Stomach (tissue), 8 donors: ENCODE measurements at regions not wholly inside any gene's neighbourhood (a gene's known extent, or its start where the extent isn't known, plus 50 kb on each side); places are given as distances from the start of the nearest gene placed in this dataset.

ENCODE experiments used
- DNase-seq, 2 donors: peaks; one replicate each; pipeline versions ENCODE4 v3.0.0 to v3.0.0-alpha.2; 2013 to 2019
- H3K27ac ChIP-seq, 5 donors: fragments of 200-600 bp in 4 of 5; sonication (generic) in 4 of 5; one replicate each; pipeline ENCODE4 v1.5.1; 2013 to 2019; ENCODE audit warnings: mild to moderate bottlenecking in 1 of 5, moderate library complexity in 1 of 5
- H3K27me3 ChIP-seq, 3 donors: fragments of 200-600 bp; sonication (generic); one replicate each; pipeline ENCODE4 v1.5.1; 2017 to 2019; ENCODE audit warnings: mixed run types in 1 of 3
- H3K36me3 ChIP-seq, 4 donors: fragments of 200-600 bp; sonication (generic); 1 replicate in 3 of 4; 2 replicates in 1 of 4; pipeline ENCODE4 v1.5.1; 2016 to 2019
- H3K4me1 ChIP-seq, 4 donors: fragments of 200-600 bp; sonication (generic); one replicate each; pipeline ENCODE4 v1.5.1; 2016 to 2019
- H3K4me3 ChIP-seq, 4 donors: fragments of 200-600 bp; sonication (generic) in 3 of 4; one replicate each; pipeline ENCODE4 v1.5.1; 2016 to 2019; ENCODE audit warnings: mild to moderate bottlenecking in 1 of 4
- H3K9me3 ChIP-seq, 4 donors: fragments of 200-600 bp; sonication (generic); one replicate each; pipeline ENCODE4 v1.5.1; 2016 to 2019
- CTCF ChIP-seq, 7 experiments: fragments of 450-650 bp in 4 of 7; fragments of 200-600 bp in 3 of 7; sonication (generic) in 3 of 7; IDR thresholded peaks; one replicate each; pipeline ENCODE4 v1.5.1; 2016 to 2019; ENCODE audit warnings: antibody characterized with exemption in 7 of 7, control low read depth in 2 of 7, mild to moderate bottlenecking in 1 of 7
- EP300 ChIP-seq: sonication (generic); formaldehyde crosslinking; IDR thresholded peaks from one replicate; pipeline ENCODE4 v1.6.1; 2017; ENCODE audit warnings: antibody characterized with exemption
- POLR2A ChIP-seq, 4 donors: fragments of 450-650 bp; IDR thresholded peaks; one replicate each; pipeline ENCODE4 v1.6.1; 2016; ENCODE audit warnings: antibody characterized with exemption in 4 of 4, control low read depth in 2 of 4, mild to moderate bottlenecking in 1 of 4, moderate library complexity in 1 of 4
- POLR2AphosphoS5 ChIP-seq, 3 donors: sonication (generic); formaldehyde crosslinking; IDR thresholded peaks; one replicate each; pipeline ENCODE4 v1.6.1; 2016; ENCODE audit warnings: antibody characterized with exemption in 3 of 3
- WGBS, 5 donors: extraction: QIAGEN DNeasy Blood & Tissue Kit in 3 of 5; methylation state at CpG; one replicate each; pipeline versions ENCODE4 v1.1.5 to v1.1.7; 2013 to 2018; 5-methylcytosine and 5-hydroxymethylcytosine counted together
- intact Hi-C: fragments of 100-400 bp; cut with DNase I; formaldehyde crosslinking; loops from one replicate; pipeline ENCODE4 v1.15.1; 2023; ENCODE audit warnings: low total_unique reads
- donor health status: healthy with polysubstance abuse.
- donor health status: Bipolar disorder and iron deficiency.
- donor health status: healthy.

- no peaks in the 10 kb centered on the region for H3K4me1 ChIP-seq
- intact Hi-C loops: no loop called here
Observed at GRCh38 chr5:164898705-164899104, 1393.3 kb downstream of the MAT2B start.

GRCh38 chr5:164909673-164910072, 1404.3 kb downstream of the MAT2B start:
- H3K4me3 ChIP-seq: no peak overlapping the region

More at GRCh38 chr5:164898705-164899104, 1393.3 kb downstream of the MAT2B start:
- H3K27ac ChIP-seq: no peak overlapping the region
- no peak overlapping the region for H3K4me3 ChIP-seq
- H3K27me3 ChIP-seq: no peaks in the 10 kb centered on the region
- TF ChIP-seq POLR2A (IDR thresholded peaks at IDR 0.05): no peak
- no peak for TF ChIP-seq EP300
- no peak for TF ChIP-seq POLR2AphosphoS5 (IDR thresholded peaks at IDR 0.05)
- TF ChIP-seq CTCF (IDR thresholded peaks at IDR 0.05): no peak
- H3K9me3 ChIP-seq: peaks cover 0 to 15% (median 4%) of the 10 kb centered on the region in 4 donors
- H3K36me3 ChIP-seq: no peaks in the 10 kb centered on the region
- no peak for DNase-seq

GRCh38 chr5:164921722-164922121, 1416.3 kb downstream of the MAT2B start:
- H3K36me3 ChIP-seq: no peaks in the 10 kb centered on the region
- peaks cover 0 to 58% (median 33%) of the 10 kb centered on the region in 4 donors for H3K9me3 ChIP-seq
- intact Hi-C loops: no loop called here
- H3K4me1 ChIP-seq: no peaks in the 10 kb centered on the region
- no peak for TF ChIP-seq EP300
- no peak overlapping the region for H3K4me3 ChIP-seq
- H3K27ac ChIP-seq: no peak overlapping the region
- no peak for DNase-seq
- H3K27me3 ChIP-seq: no peaks in the 10 kb centered on the region

More at GRCh38 chr5:164909673-164910072, 1404.3 kb downstream of the MAT2B start:
- Histone ChIP-seq H3K9me3 (no peaks in the 10 kb centered on the region), H3K36me3 (no peaks in the 10 kb centered on the region), H3K27ac (no peak overlapping the region), H3K4me1 (no peaks in the 10 kb centered on the region), H3K27me3 (no peaks in the 10 kb centered on the region)
- DNase-seq: no peak
- 81 to 94% (median 88%) methylated on average over 3 of the region's 3 CpGs for WGBS, 5 donors
- TF ChIP-seq POLR2A (IDR thresholded peaks at IDR 0.05) (no peak), POLR2AphosphoS5 (IDR thresholded peaks at IDR 0.05) (no peak), CTCF (IDR thresholded peaks at IDR 0.05) (no peak)
- intact Hi-C loops: no loop called here

- intact Hi-C loops: no loop called here
- no peaks in the 10 kb centered on the region for H3K4me1 ChIP-seq
- TF ChIP-seq CTCF (IDR thresholded peaks at IDR 0.05): no peak
- TF ChIP-seq POLR2AphosphoS5 (IDR thresholded peaks at IDR 0.05): no peak
- no peak overlapping the region for H3K4me3 ChIP-seq
- H3K36me3 ChIP-seq: no peaks in the 10 kb centered on the region
- DNase-seq: no peak
- H3K27ac ChIP-seq: no peak overlapping the region
- H3K27me3 ChIP-seq: no peaks in the 10 kb centered on the region
- H3K9me3 ChIP-seq: peaks cover 0 to 47% (median 13%) of the 10 kb centered on the region in 4 donors
- 86 to 92% (median 92%) methylated on average over 5 to 7 of the region's 7 CpGs for WGBS, 5 donors
Observed at GRCh38 chr5:164934039-164934438, 1428.6 kb downstream of the MAT2B start.

GRCh38 chr5:164934561-164934960, 1429.1 kb downstream of the MAT2B start:
- Histone ChIP-seq H3K9me3 (peaks cover 0 to 47% (median 11%) of the 10 kb centered on the region in 4 donors), H3K36me3 (no peaks in the 10 kb centered on the region), H3K4me1 (no peaks in the 10 kb centered on the region), H3K27me3 (no peaks in the 10 kb centered on the region), H3K27ac (no peak overlapping the region), H3K4me3 (no peak overlapping the region)
- no peak for TF ChIP-seq EP300
- TF ChIP-seq POLR2AphosphoS5 (IDR thresholded peaks at IDR 0.05): no peak
- no peak for TF ChIP-seq POLR2A (IDR thresholded peaks at IDR 0.05)
- TF ChIP-seq CTCF (IDR thresholded peaks at IDR 0.05): no peak
- intact Hi-C loops: no loop called here
- no peak for DNase-seq
- WGBS, 5 donors: 72 to 85% (median 77%) methylated on average over 7 of the region's 7 CpGs
